DMS53 treated with DMSO at 0.1 percent for 48 hours (cell line): ENCODE measurements at regions not wholly inside any gene's neighbourhood (a gene's known extent, or its start where the extent isn't known, plus 50 kb on each side); places are given as distances from the start of the nearest gene placed in this dataset.

Source experiments
- DNase-seq: peaks from one replicate; lab custom pipeline; 2025; ENCODE audit not compliant: unreplicated experiment; lab: John Stamatoyannopoulos, UW

GRCh38 chr5:158378931-158379330 lies 520.0 kb upstream of the CLINT1 start:
- DNase-seq: no peak

GRCh38 chr5:158376679-158377078 lies 517.7 kb upstream of the CLINT1 start:
- DNase-seq: no peak

GRCh38 chr5:158375531-158375930 lies 516.6 kb upstream of the CLINT1 start:
- DNase-seq: no peak

- DNase-seq: no peak
Observed at GRCh38 chr5:158373608-158374395, 514.9 kb upstream of the CLINT1 start.

GRCh38 chr5:158369241-158369640 lies 510.3 kb upstream of the CLINT1 start:
- no peak for DNase-seq

- no peak for DNase-seq
Observed at GRCh38 chr5:158368686-158369085, 509.7 kb upstream of the CLINT1 start.

- DNase-seq: no peak
Observed at GRCh38 chr5:158364367-158364766, 505.4 kb upstream of the CLINT1 start.

- DNase-seq: no peak
Observed at GRCh38 chr5:158354958-158355357, 496.0 kb upstream of the CLINT1 start.

- no peak for DNase-seq
Observed at GRCh38 chr5:158351485-158352125, 492.7 kb upstream of the CLINT1 start.

GRCh38 chr5:158349987-158350386 lies 491.0 kb upstream of the CLINT1 start:
- DNase-seq: no peak

- no peak for DNase-seq
Observed at GRCh38 chr5:158344376-158344775, 485.4 kb upstream of the CLINT1 start.

- DNase-seq: no peak
Observed at GRCh38 chr5:158340608-158341007, 481.7 kb upstream of the CLINT1 start.

GRCh38 chr5:158326256-158326655 lies 467.3 kb upstream of the CLINT1 start:
- no peak for DNase-seq

GRCh38 chr5:158324236-158324635 lies 465.3 kb upstream of the CLINT1 start:
- peak; percentile 16 for DNase-seq

GRCh38 chr5:158322620-158323019 lies 463.7 kb upstream of the CLINT1 start:
- no peak for DNase-seq

GRCh38 chr5:158320934-158321333 lies 462.0 kb upstream of the CLINT1 start:
- no peak for DNase-seq

GRCh38 chr5:158320178-158320674 lies 461.3 kb upstream of the CLINT1 start:
- DNase-seq: no peak

- no peak for DNase-seq
Observed at GRCh38 chr5:158317507-158317906, 458.6 kb upstream of the CLINT1 start.

- DNase-seq: no peak
Observed at GRCh38 chr5:158313733-158314464, 455.0 kb upstream of the CLINT1 start.

GRCh38 chr5:158313027-158313732 lies 454.2 kb upstream of the CLINT1 start:
- DNase-seq: no peak
